ENCODE measurements at regions not wholly inside any gene's neighbourhood (a gene's known extent, or its start where the extent isn't known, plus 50 kb on each side); places are given as distances from the start of the nearest gene placed in this dataset.
"Not testable (repeated sequence)": the region's sequence is repeated elsewhere in the genome, so short reads cannot be mapped to it uniquely, and the experiment has no call there.

DNA sequence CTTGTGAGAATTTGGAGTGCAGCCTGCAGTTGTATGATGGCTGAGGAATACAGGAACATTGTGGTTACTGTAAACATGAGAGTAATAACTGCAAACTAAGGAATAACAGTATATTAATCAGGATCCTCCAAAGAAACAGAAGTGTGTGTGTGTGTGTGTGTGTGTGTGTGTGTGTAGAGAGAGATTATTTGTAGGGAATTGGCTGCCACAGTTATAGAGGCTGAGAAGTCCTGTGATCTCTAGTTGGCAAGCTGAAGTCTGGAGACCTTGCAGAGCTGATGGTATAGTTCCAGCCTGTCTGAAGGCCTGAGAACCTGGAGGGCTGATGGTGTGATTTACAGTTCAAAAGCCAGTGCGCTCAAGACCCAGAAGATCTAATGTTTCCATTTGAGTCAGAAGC is 273.3 kb upstream of the FRG1 start:
- TF ChIP-seq POLR2AphosphoS5, EP300 (IDR thresholded peaks at IDR 0.05): not testable (repeated sequence)
- TF ChIP-seq, protein P1, sequence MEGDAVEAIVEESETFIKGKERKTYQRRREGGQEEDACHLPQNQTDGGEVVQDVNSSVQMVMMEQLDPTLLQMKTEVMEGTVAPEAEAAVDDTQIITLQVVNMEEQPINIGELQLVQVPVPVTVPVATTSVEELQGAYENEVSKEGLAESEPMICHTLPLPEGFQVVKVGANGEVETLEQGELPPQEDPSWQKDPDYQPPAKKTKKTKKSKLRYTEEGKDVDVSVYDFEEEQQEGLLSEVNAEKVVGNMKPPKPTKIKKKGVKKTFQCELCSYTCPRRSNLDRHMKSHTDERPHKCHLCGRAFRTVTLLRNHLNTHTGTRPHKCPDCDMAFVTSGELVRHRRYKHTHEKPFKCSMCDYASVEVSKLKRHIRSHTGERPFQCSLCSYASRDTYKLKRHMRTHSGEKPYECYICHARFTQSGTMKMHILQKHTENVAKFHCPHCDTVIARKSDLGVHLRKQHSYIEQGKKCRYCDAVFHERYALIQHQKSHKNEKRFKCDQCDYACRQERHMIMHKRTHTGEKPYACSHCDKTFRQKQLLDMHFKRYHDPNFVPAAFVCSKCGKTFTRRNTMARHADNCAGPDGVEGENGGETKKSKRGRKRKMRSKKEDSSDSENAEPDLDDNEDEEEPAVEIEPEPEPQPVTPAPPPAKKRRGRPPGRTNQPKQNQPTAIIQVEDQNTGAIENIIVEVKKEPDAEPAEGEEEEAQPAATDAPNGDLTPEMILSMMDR (IDR thresholded peaks at IDR 0.05): not testable (repeated sequence)

Data from gastroesophageal sphincter (tissue), 3 donors.